Body of pancreas (tissue), 4 donors: ENCODE measurements at regions not wholly inside any gene's neighbourhood (a gene's known extent, or its start where the extent isn't known, plus 50 kb on each side); places are given as distances from the start of the nearest gene placed in this dataset.

Source experiments
- CTCF ChIP-seq, 7 experiments: fragments of 450-650 bp in 4 of 7; fragments of 200-600 bp in 3 of 7; sonication (generic) in 3 of 7; IDR thresholded peaks; one replicate each; pipeline ENCODE4 v1.5.1; 2016 to 2019; ENCODE audit warnings: antibody characterized with exemption in 7 of 7
- POLR2A ChIP-seq, 3 donors: fragments of 450-650 bp; IDR thresholded peaks; one replicate each; pipeline ENCODE4 v1.6.1; 2016; ENCODE audit warnings: antibody characterized with exemption in 3 of 3, mild to moderate bottlenecking in 2 of 3

GRCh38 chr21:20802201-20802600, 196.0 kb upstream of the NCAM2 start:
- no peak for TF ChIP-seq CTCF (IDR thresholded peaks at IDR 0.05)
- TF ChIP-seq POLR2A (IDR thresholded peaks at IDR 0.05): no peak
